GM19372 (cell line): ENCODE measurements at regions not wholly inside any gene's neighbourhood (a gene's known extent, or its start where the extent isn't known, plus 50 kb on each side); places are given as distances from the start of the nearest gene placed in this dataset.

Experiments
- ATAC-seq: cut with Tn5 transposase; IDR thresholded peaks from one replicate; pipeline ENCODE4 v1.9.1; 2021; ENCODE audit warnings: mild to moderate bottlenecking, low read depth, moderate library complexity; ENCODE audit not compliant: unreplicated experiment

- no peak for ATAC-seq
Measured at GRCh38 chr14:56065621-56066290, 52.5 kb upstream of the PELI2 start.
